GM06990 (cell line): ENCODE measurements at regions not wholly inside any gene's neighbourhood (a gene's known extent, or its start where the extent isn't known, plus 50 kb on each side); places are given as distances from the start of the nearest gene placed in this dataset.

Experiments used
- DNase-seq: peaks from one replicate; pipeline ENCODE4 v3.0.0-alpha.2; 2011; ENCODE audit not compliant: insufficient read length; ENCODE audit errors: extremely low read depth
- H3K27me3 ChIP-seq: replicated peaks from 2 replicates; pipeline ENCODE4 v1.6.0; 2011; ENCODE audit warnings: low read length; ENCODE audit not compliant: control insufficient read depth, insufficient read depth
- H3K36me3 ChIP-seq: 2 replicates; pipeline ENCODE4 v1.5.1; 2011; ENCODE audit warnings: low read length; ENCODE audit not compliant: control insufficient read depth, insufficient read depth
- H3K4me3 ChIP-seq: replicated peaks from 2 replicates; pipeline ENCODE4 v1.5.1; 2011; ENCODE audit warnings: low read depth, mild to moderate bottlenecking, control low read depth, low read length
- TF ChIP-seq, protein P1 (sequence below): IDR thresholded peaks from 2 replicates; pipeline ENCODE4 v1.5.1; 2011; ENCODE audit warnings: low read length, control low read depth, mild to moderate bottlenecking, inconsistent platforms; ENCODE audit not compliant: insufficient read depth, poor library complexity, severe bottlenecking

DNA sequence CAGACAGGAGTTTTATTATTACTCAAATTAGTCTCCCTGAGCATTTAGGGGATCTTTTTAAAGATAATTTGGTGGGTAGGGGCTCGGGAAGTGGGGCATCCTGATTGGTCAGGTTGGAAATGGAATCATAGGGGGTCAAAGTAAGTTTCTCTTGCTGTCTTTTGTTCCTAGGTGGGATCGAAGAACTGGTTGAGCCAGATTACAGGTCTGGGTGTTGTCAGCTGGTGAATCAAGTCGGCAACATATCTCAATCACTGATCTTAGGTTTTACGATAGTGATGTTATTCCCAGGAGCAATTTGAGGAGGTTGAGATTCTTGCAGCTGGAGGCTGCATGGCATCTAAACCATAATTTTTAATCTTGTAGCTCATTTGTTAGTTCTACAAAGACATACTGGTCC is 629.5 kb upstream of the AMOT start:
- Histone ChIP-seq H3K4me3 (no peak overlapping the region), H3K36me3 (no peaks in the 10 kb centered on the region), H3K27me3 (no peaks in the 10 kb centered on the region)
- TF ChIP-seq, protein P1, sequence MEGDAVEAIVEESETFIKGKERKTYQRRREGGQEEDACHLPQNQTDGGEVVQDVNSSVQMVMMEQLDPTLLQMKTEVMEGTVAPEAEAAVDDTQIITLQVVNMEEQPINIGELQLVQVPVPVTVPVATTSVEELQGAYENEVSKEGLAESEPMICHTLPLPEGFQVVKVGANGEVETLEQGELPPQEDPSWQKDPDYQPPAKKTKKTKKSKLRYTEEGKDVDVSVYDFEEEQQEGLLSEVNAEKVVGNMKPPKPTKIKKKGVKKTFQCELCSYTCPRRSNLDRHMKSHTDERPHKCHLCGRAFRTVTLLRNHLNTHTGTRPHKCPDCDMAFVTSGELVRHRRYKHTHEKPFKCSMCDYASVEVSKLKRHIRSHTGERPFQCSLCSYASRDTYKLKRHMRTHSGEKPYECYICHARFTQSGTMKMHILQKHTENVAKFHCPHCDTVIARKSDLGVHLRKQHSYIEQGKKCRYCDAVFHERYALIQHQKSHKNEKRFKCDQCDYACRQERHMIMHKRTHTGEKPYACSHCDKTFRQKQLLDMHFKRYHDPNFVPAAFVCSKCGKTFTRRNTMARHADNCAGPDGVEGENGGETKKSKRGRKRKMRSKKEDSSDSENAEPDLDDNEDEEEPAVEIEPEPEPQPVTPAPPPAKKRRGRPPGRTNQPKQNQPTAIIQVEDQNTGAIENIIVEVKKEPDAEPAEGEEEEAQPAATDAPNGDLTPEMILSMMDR, result no peak
- DNase-seq, result no peak

GRCh38 chrX:113457719-113458118 is 617.1 kb upstream of the AMOT start:
- no peak for DNase-seq
- no peaks in the 10 kb centered on the region for H3K36me3 ChIP-seq
- TF ChIP-seq, protein P1, result no peak
- H3K4me3 ChIP-seq, result no peak overlapping the region
- H3K27me3 ChIP-seq, result no peaks in the 10 kb centered on the region

GRCh38 chrX:113455582-113455981 is 615.0 kb upstream of the AMOT start:
- TF ChIP-seq, protein P1, result no peak
- DNase-seq, result no peak
- H3K4me3 ChIP-seq, result no peak overlapping the region
- no peaks in the 10 kb centered on the region for H3K36me3 ChIP-seq
- H3K27me3 ChIP-seq, result no peaks in the 10 kb centered on the region

GRCh38 chrX:113429011-113429410 is 588.4 kb upstream of the AMOT start:
- Histone ChIP-seq H3K4me3 (no peak overlapping the region), H3K36me3 (no peaks in the 10 kb centered on the region), H3K27me3 (no peaks in the 10 kb centered on the region)
- TF ChIP-seq, protein P1, result no peak
- DNase-seq, result no peak

DNA sequence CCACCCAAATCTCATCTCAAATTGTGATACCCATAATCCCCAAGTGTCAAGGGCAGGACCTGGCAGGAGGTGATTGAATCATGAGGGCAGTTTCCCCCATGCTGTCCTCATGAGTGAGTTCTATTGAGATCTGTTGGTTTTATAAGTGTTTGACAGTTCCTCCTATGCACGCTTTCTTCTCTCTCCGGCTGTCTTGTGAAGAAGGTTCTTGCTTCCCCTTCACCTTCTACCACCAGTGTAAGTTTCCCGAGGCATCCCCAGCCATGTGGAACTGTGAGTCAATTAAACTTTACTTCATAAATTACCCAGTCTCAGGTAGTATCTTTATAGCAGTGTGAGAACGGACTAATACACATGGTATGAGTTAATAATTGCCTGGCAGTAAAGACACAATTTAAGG is 581.7 kb upstream of the AMOT start:
- TF ChIP-seq, protein P1, result no peak
- H3K4me3 ChIP-seq, result no peak overlapping the region
- no peaks in the 10 kb centered on the region for H3K36me3 ChIP-seq
- no peaks in the 10 kb centered on the region for H3K27me3 ChIP-seq
- DNase-seq, result no peak

DNA sequence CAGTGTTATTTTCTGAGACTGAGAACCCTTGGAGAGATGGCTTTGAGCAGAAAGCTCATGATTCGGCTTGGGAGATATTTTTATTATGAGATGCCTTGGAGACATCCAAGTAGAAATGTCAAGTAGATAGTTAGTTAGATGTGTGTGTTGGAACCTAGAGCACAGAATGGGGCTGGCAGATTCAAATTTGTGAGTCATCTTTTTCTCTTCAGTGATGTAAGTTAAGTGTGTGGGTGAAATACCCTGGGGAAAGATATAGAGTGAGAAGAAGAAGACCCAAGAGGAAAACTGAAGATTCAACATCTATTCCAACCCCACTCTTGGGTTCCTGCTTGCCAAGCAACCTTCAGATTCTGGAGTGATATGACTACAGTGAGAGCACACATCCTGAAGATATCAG is 580.8 kb upstream of the AMOT start:
- Histone ChIP-seq H3K27me3 (no peaks in the 10 kb centered on the region), H3K4me3 (no peak overlapping the region), H3K36me3 (no peaks in the 10 kb centered on the region)
- TF ChIP-seq, protein P1, result no peak
- no peak for DNase-seq
